A549 (cell line): ENCODE measurements at regions not wholly inside any gene's neighbourhood (a gene's known extent, or its start where the extent isn't known, plus 50 kb on each side); places are given as distances from the start of the nearest gene placed in this dataset.

Source experiments
- ATAC-seq, 2 experiments: fragments of 200-7000 bp in 1 of 2; fragments of >200 bp in 1 of 2; cut with Nextera tagmentation in 1 of 2; cut with Tn5 transposase in 1 of 2; 3 replicates each; pipeline versions ENCODE4 v1.8.0 to v1.9.1; 2018 to 2020; ENCODE audit warnings: mild to moderate bottlenecking in 1 of 2, moderate library complexity in 1 of 2
- CTCF ChIA-PET: fragments of 300-600 bp; sonication (Branson Sonifier 250); formaldehyde crosslinking; extraction: SDS; loops from one replicate; lab custom pipeline; 2021; ENCODE audit warnings: antibody characterized with exemption, inconsistent platforms; lab: Yijun Ruan, JAX
- POLR2A ChIA-PET: fragments of 350-600 bp; formaldehyde crosslinking; extraction: SDS; loops from one replicate; lab custom pipeline; 2021; ENCODE audit warnings: antibody characterized with exemption, inconsistent platforms; lab: Yijun Ruan, JAX
- DNase-seq, 2 experiments: peaks; one replicate each; pipeline versions ENCODE4 v3.0.0 to v3.0.0-alpha.2; 2011 to 2016; ENCODE audit warnings: low read depth in 1 of 2, low spot score in 1 of 2
- FAIRE-seq: peaks from 2 replicates; lab custom pipeline; 2011; peaks lifted over from hg19 to GRCh38; lab: Jason Lieb, UNC
- H3K27ac ChIP-seq, 2 experiments: fragments of >200 bp; sonication (Bioruptor Twin); formaldehyde crosslinking; 3 replicates each; pipeline ENCODE4 v1.5.1; 2016 to 2017
- H3K4me1 ChIP-seq: fragments of >200 bp; sonication (Bioruptor Twin); formaldehyde crosslinking; 3 replicates; pipeline ENCODE4 v1.6.1; 2016
- H3K4me2 ChIP-seq: fragments of >200 bp; sonication (Bioruptor Twin); formaldehyde crosslinking; 3 replicates; pipeline ENCODE4 v1.6.1; 2016
- H3K4me3 ChIP-seq: fragments of >200 bp; sonication (Bioruptor Twin); formaldehyde crosslinking; 3 replicates; pipeline ENCODE4 v1.5.1; 2016
- H3K9me3 ChIP-seq: fragments of >200 bp; sonication (Bioruptor Twin); formaldehyde crosslinking; 3 replicates; pipeline ENCODE4 v1.6.1; 2016
- BHLHE40 ChIP-seq: IDR thresholded peaks from 2 replicates; pipeline ENCODE4 v1.6.1; 2012; ENCODE audit warnings: low read depth, low read length, inconsistent platforms
- CBX8 ChIP-seq: fragments of 200-600 bp; sonication (generic); IDR thresholded peaks from 2 replicates; pipeline ENCODE4 v1.6.1; 2016
- CEBPB ChIP-seq, 2 experiments: fragments of >200 bp in 1 of 2; sonication (Bioruptor Twin) in 1 of 2; formaldehyde crosslinking in 1 of 2; IDR thresholded peaks; 2 replicates each; pipeline ENCODE4 v1.6.1; 2012 to 2016
- E2F6 ChIP-seq: IDR thresholded peaks from 2 replicates; pipeline ENCODE4 v1.6.1; 2012; ENCODE audit warnings: low read depth, borderline replicate concordance
- EHF ChIP-seq: fragments of 250-450 bp; sonication (Bioruptor Pico); IDR thresholded peaks from 2 replicates; pipeline ENCODE4 v1.5.0; 2020; ENCODE audit warnings: mild to moderate bottlenecking
- EHMT2 ChIP-seq: fragments of 200-600 bp; sonication (generic); IDR thresholded peaks from 2 replicates; pipeline ENCODE4 v1.6.1; 2016; ENCODE audit warnings: antibody characterized with exemption, low read depth, mild to moderate bottlenecking, moderate library complexity
- GATA3 ChIP-seq: IDR thresholded peaks from 2 replicates; pipeline ENCODE4 v1.6.1; 2012; ENCODE audit warnings: borderline replicate concordance
- JUN ChIP-seq, 2 experiments: fragments of >200 bp; sonication (Bioruptor Twin); formaldehyde crosslinking; IDR thresholded peaks; 2 replicates in 1 of 2; 3 replicates in 1 of 2; pipeline ENCODE4 v1.6.1; 2016 to 2017
- KDM1A ChIP-seq: fragments of 200-600 bp; sonication (generic); IDR thresholded peaks from 2 replicates; pipeline ENCODE4 v1.6.1; 2016; ENCODE audit warnings: low read depth, mild to moderate bottlenecking
- MAZ ChIP-seq: fragments of 150-350 bp; IDR thresholded peaks from 2 replicates; pipeline ENCODE4 v1.6.1; 2014; ENCODE audit warnings: antibody characterized with exemption, low read depth, low read length, borderline replicate concordance
- PHF8 ChIP-seq: fragments of 200-600 bp; sonication (generic); IDR thresholded peaks from 2 replicates; pipeline ENCODE4 v1.6.1; 2016; ENCODE audit warnings: low read depth, mild to moderate bottlenecking, antibody characterized with exemption, moderate library complexity, borderline replicate concordance
- POLR2AphosphoS2 ChIP-seq: conservative IDR thresholded peaks from 2 replicates; pipeline ENCODE4 v1.6.1; 2012; ENCODE audit warnings: low read length, improper control_type of control experiment, inconsistent platforms
- ZFP36 ChIP-seq: fragments of 450-650 bp; IDR thresholded peaks from 2 replicates; pipeline ENCODE4 v1.6.1; 2014; ENCODE audit warnings: borderline replicate concordance; ENCODE audit not compliant: partially characterized antibody
- ZSCAN20 ChIP-seq: fragments of 250-450 bp; sonication (Bioruptor Pico); IDR thresholded peaks from 2 replicates; pipeline ENCODE4 v1.8.0; 2022; ENCODE audit warnings: mild to moderate bottlenecking, moderate library complexity
- WGBS: methylation state at CpG from one replicate; pipeline ENCODE4 v1.1.6; 2017; ENCODE audit errors: missing lambda C conversion rate; 5-methylcytosine and 5-hydroxymethylcytosine counted together
- TF ChIP-seq, protein P1 (sequence below): fragments of >200 bp; sonication (Bioruptor Twin); formaldehyde crosslinking; IDR thresholded peaks from 2 replicates; pipeline ENCODE4 v1.6.1; 2016
- TF ChIP-seq, protein P2 (sequence below): IDR thresholded peaks from 2 replicates; pipeline ENCODE4 v1.6.1; 2012
- TF ChIP-seq, protein P3 (sequence below): fragments of 200-600 bp; sonication (generic); IDR thresholded peaks from 2 replicates; pipeline ENCODE4 v1.6.1; 2016; ENCODE audit warnings: antibody characterized with exemption, mild to moderate bottlenecking, moderate library complexity
- TF ChIP-seq, protein P4 (sequence below): fragments of 250-450 bp; sonication (Bioruptor Pico); IDR thresholded peaks from 2 replicates; pipeline ENCODE4 v1.5.0; 2020; ENCODE audit warnings: low read depth, mild to moderate bottlenecking, moderate library complexity
- TF ChIP-seq, protein P5 (sequence below): fragments of >200 bp; sonication (Bioruptor Twin); formaldehyde crosslinking; IDR thresholded peaks from 3 replicates; pipeline ENCODE4 v1.5.1; 2016

GRCh38 chr12:91343010-91343409, 160.4 kb upstream of the DCN start (continued):
- TF ChIP-seq, protein P1, sequence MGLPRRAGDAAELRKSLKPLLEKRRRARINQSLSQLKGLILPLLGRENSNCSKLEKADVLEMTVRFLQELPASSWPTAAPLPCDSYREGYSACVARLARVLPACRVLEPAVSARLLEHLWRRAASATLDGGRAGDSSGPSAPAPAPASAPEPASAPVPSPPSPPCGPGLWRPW: no peak

DNA sequence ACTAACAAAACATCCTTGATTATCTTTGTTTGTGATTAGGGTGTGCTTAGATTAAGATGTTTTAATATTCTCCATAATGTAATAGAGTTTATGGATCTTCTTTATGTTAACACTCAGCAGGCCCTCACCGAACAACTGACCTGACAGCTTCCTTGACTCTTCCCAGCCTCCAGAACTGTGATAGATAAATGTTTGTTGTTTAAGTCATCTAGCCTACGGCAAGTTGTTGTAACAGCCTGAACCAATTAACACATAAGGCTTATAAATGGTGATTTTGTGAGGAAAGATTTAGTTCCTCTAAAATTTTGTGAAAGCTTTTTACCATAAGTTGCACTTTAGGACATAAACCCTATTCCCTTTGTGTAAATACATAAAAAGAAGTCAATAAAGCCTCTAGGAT, 156.5 kb upstream of the DCN start:
- DNase-seq: no peak
- Histone ChIP-seq H3K27ac (no peak overlapping the region), H3K4me1 (no peaks in the 10 kb centered on the region), H3K4me3 (no peak overlapping the region), H3K9me3 (no peaks in the 10 kb centered on the region), H3K4me2 (no peak overlapping the region)
- CTCF ChIA-PET: no interaction called here
- ATAC-seq: no peak
- no peak for TF ChIP-seq MAZ
- FAIRE-seq: no peak
- WGBS: 36% methylated on average over 2 of the region's 2 CpGs
- POLR2A ChIA-PET: no interaction called here

DNA sequence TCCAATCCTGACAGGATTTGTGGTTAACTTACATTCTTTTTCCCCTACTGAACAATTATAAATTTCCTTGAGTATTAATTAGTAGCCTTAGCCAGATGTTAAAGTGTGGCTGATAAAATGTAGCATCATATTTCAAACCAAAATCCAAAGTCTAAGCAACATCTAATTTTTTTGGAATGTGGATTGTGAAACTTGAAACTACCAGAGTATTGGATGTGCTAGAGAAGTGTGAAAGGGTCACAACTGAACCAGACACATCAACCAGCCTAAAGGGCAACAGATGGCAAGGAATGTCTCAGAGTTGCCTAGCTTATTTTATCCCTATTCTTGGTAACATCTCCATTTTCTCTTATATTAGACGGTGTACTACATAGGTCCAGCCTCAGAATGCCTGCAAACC, 153.1 kb upstream of the DCN start:
- ChIA-PET CTCF (interaction anchor here (1.1 kb wide), 1 partner anchor 9 kb away, joined by 4 read pairs; no protein-coding TSS in a partner anchor), POLR2A (no interaction called here)

GRCh38 chr12:91333966-91334365, 151.3 kb upstream of the DCN start:
- no peak for FAIRE-seq
- POLR2A ChIA-PET: no interaction called here
- no peak for TF ChIP-seq POLR2AphosphoS2
- TF ChIP-seq, protein P2, sequence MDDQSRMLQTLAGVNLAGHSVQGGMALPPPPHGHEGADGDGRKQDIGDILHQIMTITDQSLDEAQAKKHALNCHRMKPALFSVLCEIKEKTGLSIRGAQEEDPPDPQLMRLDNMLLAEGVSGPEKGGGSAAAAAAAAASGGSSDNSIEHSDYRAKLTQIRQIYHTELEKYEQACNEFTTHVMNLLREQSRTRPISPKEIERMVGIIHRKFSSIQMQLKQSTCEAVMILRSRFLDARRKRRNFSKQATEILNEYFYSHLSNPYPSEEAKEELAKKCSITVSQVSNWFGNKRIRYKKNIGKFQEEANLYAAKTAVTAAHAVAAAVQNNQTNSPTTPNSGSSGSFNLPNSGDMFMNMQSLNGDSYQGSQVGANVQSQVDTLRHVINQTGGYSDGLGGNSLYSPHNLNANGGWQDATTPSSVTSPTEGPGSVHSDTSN: no peak
- TF ChIP-seq, protein P3, sequence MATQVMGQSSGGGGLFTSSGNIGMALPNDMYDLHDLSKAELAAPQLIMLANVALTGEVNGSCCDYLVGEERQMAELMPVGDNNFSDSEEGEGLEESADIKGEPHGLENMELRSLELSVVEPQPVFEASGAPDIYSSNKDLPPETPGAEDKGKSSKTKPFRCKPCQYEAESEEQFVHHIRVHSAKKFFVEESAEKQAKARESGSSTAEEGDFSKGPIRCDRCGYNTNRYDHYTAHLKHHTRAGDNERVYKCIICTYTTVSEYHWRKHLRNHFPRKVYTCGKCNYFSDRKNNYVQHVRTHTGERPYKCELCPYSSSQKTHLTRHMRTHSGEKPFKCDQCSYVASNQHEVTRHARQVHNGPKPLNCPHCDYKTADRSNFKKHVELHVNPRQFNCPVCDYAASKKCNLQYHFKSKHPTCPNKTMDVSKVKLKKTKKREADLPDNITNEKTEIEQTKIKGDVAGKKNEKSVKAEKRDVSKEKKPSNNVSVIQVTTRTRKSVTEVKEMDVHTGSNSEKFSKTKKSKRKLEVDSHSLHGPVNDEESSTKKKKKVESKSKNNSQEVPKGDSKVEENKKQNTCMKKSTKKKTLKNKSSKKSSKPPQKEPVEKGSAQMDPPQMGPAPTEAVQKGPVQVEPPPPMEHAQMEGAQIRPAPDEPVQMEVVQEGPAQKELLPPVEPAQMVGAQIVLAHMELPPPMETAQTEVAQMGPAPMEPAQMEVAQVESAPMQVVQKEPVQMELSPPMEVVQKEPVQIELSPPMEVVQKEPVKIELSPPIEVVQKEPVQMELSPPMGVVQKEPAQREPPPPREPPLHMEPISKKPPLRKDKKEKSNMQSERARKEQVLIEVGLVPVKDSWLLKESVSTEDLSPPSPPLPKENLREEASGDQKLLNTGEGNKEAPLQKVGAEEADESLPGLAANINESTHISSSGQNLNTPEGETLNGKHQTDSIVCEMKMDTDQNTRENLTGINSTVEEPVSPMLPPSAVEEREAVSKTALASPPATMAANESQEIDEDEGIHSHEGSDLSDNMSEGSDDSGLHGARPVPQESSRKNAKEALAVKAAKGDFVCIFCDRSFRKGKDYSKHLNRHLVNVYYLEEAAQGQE: no peak
- TF ChIP-seq, protein P4, sequence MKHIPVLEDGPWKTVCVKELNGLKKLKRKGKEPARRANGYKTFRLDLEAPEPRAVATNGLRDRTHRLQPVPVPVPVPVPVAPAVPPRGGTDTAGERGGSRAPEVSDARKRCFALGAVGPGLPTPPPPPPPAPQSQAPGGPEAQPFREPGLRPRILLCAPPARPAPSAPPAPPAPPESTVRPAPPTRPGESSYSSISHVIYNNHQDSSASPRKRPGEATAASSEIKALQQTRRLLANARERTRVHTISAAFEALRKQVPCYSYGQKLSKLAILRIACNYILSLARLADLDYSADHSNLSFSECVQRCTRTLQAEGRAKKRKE (CRISPR knock-in tag): no peak
- TF ChIP-seq GATA3: no peak
- TF ChIP-seq CEBPB (IDR thresholded peaks at IDR 0.05): no peak
- no peak for TF ChIP-seq BHLHE40
- no peak for TF ChIP-seq JUN (IDR thresholded peaks at IDR 0.05)
- no peak for TF ChIP-seq KDM1A
- TF ChIP-seq CBX8: no peak

More for the DNA sequence above, 153.1 kb upstream of the DCN start:
- H3K4me3 ChIP-seq: no peak overlapping the region
- ATAC-seq (no peak), DNase-seq (no peak), FAIRE-seq (no peak)
- WGBS: 78% methylated on average over 1 of the region's 1 CpG
- no peaks in the 10 kb centered on the region for H3K9me3 ChIP-seq
- H3K4me1 ChIP-seq: no peaks in the 10 kb centered on the region
- H3K27ac ChIP-seq: no peak overlapping the region
- TF ChIP-seq EHF (CRISPR knock-in tag) (no peak), PHF8 (no peak), BHLHE40 (no peak), E2F6 (no peak), ZSCAN20 (no peak), ZFP36 (no peak), EHMT2 (no peak)
- TF ChIP-seq, protein P2: no peak
- TF ChIP-seq, protein P4 (CRISPR knock-in tag): no peak
- TF ChIP-seq, protein P5, sequence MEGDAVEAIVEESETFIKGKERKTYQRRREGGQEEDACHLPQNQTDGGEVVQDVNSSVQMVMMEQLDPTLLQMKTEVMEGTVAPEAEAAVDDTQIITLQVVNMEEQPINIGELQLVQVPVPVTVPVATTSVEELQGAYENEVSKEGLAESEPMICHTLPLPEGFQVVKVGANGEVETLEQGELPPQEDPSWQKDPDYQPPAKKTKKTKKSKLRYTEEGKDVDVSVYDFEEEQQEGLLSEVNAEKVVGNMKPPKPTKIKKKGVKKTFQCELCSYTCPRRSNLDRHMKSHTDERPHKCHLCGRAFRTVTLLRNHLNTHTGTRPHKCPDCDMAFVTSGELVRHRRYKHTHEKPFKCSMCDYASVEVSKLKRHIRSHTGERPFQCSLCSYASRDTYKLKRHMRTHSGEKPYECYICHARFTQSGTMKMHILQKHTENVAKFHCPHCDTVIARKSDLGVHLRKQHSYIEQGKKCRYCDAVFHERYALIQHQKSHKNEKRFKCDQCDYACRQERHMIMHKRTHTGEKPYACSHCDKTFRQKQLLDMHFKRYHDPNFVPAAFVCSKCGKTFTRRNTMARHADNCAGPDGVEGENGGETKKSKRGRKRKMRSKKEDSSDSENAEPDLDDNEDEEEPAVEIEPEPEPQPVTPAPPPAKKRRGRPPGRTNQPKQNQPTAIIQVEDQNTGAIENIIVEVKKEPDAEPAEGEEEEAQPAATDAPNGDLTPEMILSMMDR: no peak
- TF ChIP-seq, all 56 proteins: peak for 0
- H3K4me2 ChIP-seq: no peak overlapping the region

More at GRCh38 chr12:91333966-91334365, 151.3 kb upstream of the DCN start:
- no peak for DNase-seq
- CTCF ChIA-PET: interaction anchor here (1.9 kb wide), 1 partner anchor 22 kb away, joined by 6 read pairs; no protein-coding TSS in a partner anchor
- no peak for ATAC-seq
- Histone ChIP-seq H3K4me1 (no peaks in the 10 kb centered on the region), H3K4me2 (no peak overlapping the region), H3K4me3 (no peak overlapping the region), H3K27ac (no peak overlapping the region), H3K9me3 (no peaks in the 10 kb centered on the region)
